RWPE1 (cell line): ENCODE measurements at regions not wholly inside any gene's neighbourhood (a gene's known extent, or its start where the extent isn't known, plus 50 kb on each side); places are given as distances from the start of the nearest gene placed in this dataset.

Experiments used
- CTCF ChIA-PET: fragments of 350-600 bp; sonication (Branson Sonifier 250); formaldehyde crosslinking; extraction: SDS; loops from one replicate; lab custom pipeline; 2021; lab: Yijun Ruan, JAX
- POLR2A ChIA-PET: fragments of 400-600 bp; formaldehyde crosslinking; extraction: SDS; loops from one replicate; lab custom pipeline; 2020; ENCODE audit warnings: antibody characterized with exemption; ENCODE audit not compliant: low non-redundant PET; lab: Yijun Ruan, JAX
- DNase-seq: peaks from one replicate; pipeline ENCODE4 v3.0.0; 2012; ENCODE audit warnings: low spot score
- H3K27ac ChIP-seq: fragments of 450-650 bp; 2 replicates; pipeline ENCODE4 v1.5.1; 2017
- CTCF ChIP-seq: fragments of 450-650 bp; conservative IDR thresholded peaks from 2 replicates; pipeline ENCODE4 v1.5.1; 2017; ENCODE audit warnings: low read depth, mild to moderate bottlenecking

GRCh38 chrX:9336456-9336855, 128.4 kb upstream of the TBL1X start:
- no peak overlapping the region for H3K27ac ChIP-seq
- POLR2A ChIA-PET, result no interaction called here
- no peak for DNase-seq
- TF ChIP-seq CTCF, result no peak
- CTCF ChIA-PET, result interaction anchor here (0.6 kb wide), 1 partner anchor 1328 kb away, joined by 6 read pairs; no protein-coding TSS in a partner anchor

GRCh38 chrX:9337046-9337445, 127.8 kb upstream of the TBL1X start:
- DNase-seq, result no peak
- POLR2A ChIA-PET, result no interaction called here
- no peak overlapping the region for H3K27ac ChIP-seq
- no peak for TF ChIP-seq CTCF
- CTCF ChIA-PET, result interaction anchor here (0.6 kb wide), 1 partner anchor 1329 kb away, joined by 6 read pairs; no protein-coding TSS in a partner anchor

DNA sequence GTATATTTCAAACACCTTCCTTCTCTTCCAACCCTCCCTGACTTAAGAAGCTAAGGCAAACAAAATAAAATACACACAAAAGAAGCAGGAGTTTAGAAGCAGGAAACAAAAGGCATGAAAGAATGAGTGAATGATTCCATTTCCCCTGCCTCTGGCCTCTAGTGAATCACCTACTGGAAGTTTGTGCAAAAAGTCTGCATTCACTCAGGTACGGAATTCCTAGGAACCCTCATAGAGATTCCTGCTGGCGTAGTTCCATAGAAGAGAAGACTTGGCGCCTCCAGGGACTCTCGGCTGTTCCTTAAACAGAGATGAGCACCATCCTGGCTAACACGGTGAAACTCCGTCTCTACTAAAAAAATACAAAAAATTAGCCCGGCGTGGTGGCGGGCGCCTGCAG, 125.9 kb upstream of the TBL1X start:
- DNase-seq, result no peak
- no peak for TF ChIP-seq CTCF
- ChIA-PET POLR2A (no interaction called here), CTCF (interaction anchor here (0.6 kb wide), 1 partner anchor 33 kb away, joined by 4 read pairs; no protein-coding TSS in a partner anchor)
- H3K27ac ChIP-seq, result no peak overlapping the region

- H3K27ac ChIP-seq, result no peak overlapping the region
- no peak for DNase-seq
- TF ChIP-seq CTCF, result no peak
- ChIA-PET POLR2A (no interaction called here), CTCF (interaction anchor here (0.6 to 0.9 kb wide), 2 partner anchors 32 to 293 kb away, joined by 4 read pairs; no protein-coding TSS in a partner anchor)
Observed at GRCh38 chrX:9339603-9340491, 125.0 kb upstream of the TBL1X start.

DNA sequence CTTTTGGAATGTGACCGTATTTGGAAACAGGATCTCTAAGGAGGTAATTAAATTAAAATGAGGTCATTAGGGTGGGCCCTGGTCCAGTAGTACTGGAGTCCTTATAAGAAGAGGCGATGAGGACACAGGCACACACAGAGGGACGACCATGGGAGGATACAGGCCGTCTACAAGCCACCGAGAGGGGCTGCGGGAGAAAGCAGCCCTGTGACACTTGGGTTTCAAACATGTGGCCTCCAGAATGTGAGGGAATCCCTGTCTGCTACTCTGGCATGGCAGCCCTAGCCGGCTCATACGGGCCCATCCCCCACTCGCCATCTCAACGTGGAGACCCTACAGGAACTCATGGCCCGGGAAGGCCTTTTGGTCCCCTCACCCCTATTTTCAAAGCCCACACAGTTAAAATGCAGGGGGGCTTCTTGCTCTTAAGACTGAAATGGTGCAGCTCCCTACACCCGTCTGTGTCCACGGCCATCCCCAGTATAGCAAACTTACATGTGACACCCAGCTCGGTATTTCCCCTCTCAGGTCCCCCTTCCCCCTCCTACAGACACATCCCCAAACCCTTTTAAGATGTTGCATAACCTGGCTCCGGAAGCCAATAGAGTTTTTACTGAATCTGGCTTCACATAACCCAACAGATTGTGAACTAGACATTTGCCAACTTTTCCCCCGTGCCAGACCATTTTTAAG, 124.1 kb upstream of the TBL1X start:
- no peak for DNase-seq
- no peak for TF ChIP-seq CTCF
- H3K27ac ChIP-seq, result no peak overlapping the region
- POLR2A ChIA-PET, result no interaction called here
- CTCF ChIA-PET, result no interaction called here
